Coronary artery (tissue), 2 donors: ENCODE measurements at regions not wholly inside any gene's neighbourhood (a gene's known extent, or its start where the extent isn't known, plus 50 kb on each side); places are given as distances from the start of the nearest gene placed in this dataset.

Experiments used
- DNase-seq: peaks from one replicate; pipeline ENCODE4 v3.0.0-alpha.2; 2017; ENCODE audit warnings: low spot score
- H3K27ac ChIP-seq, 2 donors: fragments of 200-600 bp; sonication (generic); one replicate each; pipeline ENCODE4 v1.5.1; 2016 to 2019
- H3K4me3 ChIP-seq: fragments of 200-600 bp; sonication (generic); 2 replicates; pipeline ENCODE4 v1.5.1; 2016; ENCODE audit warnings: mild to moderate bottlenecking, moderate library complexity
- CTCF ChIP-seq: fragments of 200-600 bp; sonication (generic); IDR thresholded peaks from one replicate; pipeline ENCODE4 v1.5.1; 2019; ENCODE audit warnings: antibody characterized with exemption

GRCh38 chr18:53994016-53994415 lies 230.5 kb downstream of the MBD2 start:
- TF ChIP-seq CTCF, result no peak
- no peak for DNase-seq
- Histone ChIP-seq H3K27ac (no peak overlapping the region), H3K4me3 (no peak overlapping the region)

- H3K4me3 ChIP-seq, result no peak overlapping the region
- TF ChIP-seq CTCF, result no peak
Measured at GRCh38 chr18:53991805-53992204, 232.7 kb downstream of the MBD2 start.

GRCh38 chr18:53991202-53991601 lies 233.3 kb downstream of the MBD2 start:
- no peak for DNase-seq
- Histone ChIP-seq H3K27ac (no peak overlapping the region), H3K4me3 (no peak overlapping the region)
- TF ChIP-seq CTCF, result no peak

More at GRCh38 chr18:53991805-53992204, 232.7 kb downstream of the MBD2 start:
- DNase-seq, result no peak
- H3K27ac ChIP-seq, result no peak overlapping the region

- no peak overlapping the region for H3K4me3 ChIP-seq
- TF ChIP-seq CTCF, result no peak
- no peak for DNase-seq
- H3K27ac ChIP-seq, result no peak overlapping the region
Measured at GRCh38 chr18:53990485-53990884, 234.0 kb downstream of the MBD2 start.

GRCh38 chr18:53984021-53984420 lies 240.4 kb downstream of the MBD2 start:
- no peak for TF ChIP-seq CTCF
- Histone ChIP-seq H3K4me3 (no peak overlapping the region), H3K27ac (no peak overlapping the region)
- DNase-seq, result no peak

GRCh38 chr18:53971331-53971730 lies 253.1 kb downstream of the MBD2 start:
- no peak for DNase-seq
- Histone ChIP-seq H3K4me3 (no peak overlapping the region), H3K27ac (no peak overlapping the region)
- TF ChIP-seq CTCF, result no peak

- no peak for TF ChIP-seq CTCF
Measured at GRCh38 chr18:53952700-53953099, 271.8 kb downstream of the MBD2 start.

More at GRCh38 chr18:53952700-53953099, 271.8 kb downstream of the MBD2 start:
- DNase-seq, result no peak
- Histone ChIP-seq H3K4me3 (no peak overlapping the region), H3K27ac (no peak overlapping the region)
